ENCODE measurements at regions not wholly inside any gene's neighbourhood (a gene's known extent, or its start where the extent isn't known, plus 50 kb on each side); places are given as distances from the start of the nearest gene placed in this dataset.

GRCh38 chr10:28367929-28368484, 65.1 kb upstream of the MPP7 start:
- TF ChIP-seq CTCF (IDR thresholded peaks at IDR 0.05) (no peak), POLR2A (IDR thresholded peaks at IDR 0.05) (no peak)

Measured in body of pancreas (tissue), 4 donors.